Mammary epithelial cell (primary cell): ENCODE measurements at regions not wholly inside any gene's neighbourhood (a gene's known extent, or its start where the extent isn't known, plus 50 kb on each side); places are given as distances from the start of the nearest gene placed in this dataset.

Source experiments
- EZH2 ChIP-seq: IDR thresholded peaks from 2 replicates; pipeline ENCODE4 v1.6.1; 2012; ENCODE audit warnings: low read length, inconsistent platforms, borderline replicate concordance
- TF ChIP-seq, protein P1 (sequence below), 2 donors: IDR thresholded peaks in 1 of 2; conservative IDR thresholded peaks in 1 of 2; 2 replicates each; pipeline ENCODE4 v1.5.1; 2011 to 2012; ENCODE audit warnings: inconsistent platforms in 2 of 2, low read length in 2 of 2, mild to moderate bottlenecking in 2 of 2, control low read depth in 1 of 2, low read depth in 1 of 2; ENCODE audit not compliant: insufficient read depth in 1 of 2; ENCODE audit errors: extremely low read depth in 1 of 2

GRCh38 chr9:135173066-135173465, 85.6 kb downstream of the OLFM1 start:
- TF ChIP-seq, protein P1, sequence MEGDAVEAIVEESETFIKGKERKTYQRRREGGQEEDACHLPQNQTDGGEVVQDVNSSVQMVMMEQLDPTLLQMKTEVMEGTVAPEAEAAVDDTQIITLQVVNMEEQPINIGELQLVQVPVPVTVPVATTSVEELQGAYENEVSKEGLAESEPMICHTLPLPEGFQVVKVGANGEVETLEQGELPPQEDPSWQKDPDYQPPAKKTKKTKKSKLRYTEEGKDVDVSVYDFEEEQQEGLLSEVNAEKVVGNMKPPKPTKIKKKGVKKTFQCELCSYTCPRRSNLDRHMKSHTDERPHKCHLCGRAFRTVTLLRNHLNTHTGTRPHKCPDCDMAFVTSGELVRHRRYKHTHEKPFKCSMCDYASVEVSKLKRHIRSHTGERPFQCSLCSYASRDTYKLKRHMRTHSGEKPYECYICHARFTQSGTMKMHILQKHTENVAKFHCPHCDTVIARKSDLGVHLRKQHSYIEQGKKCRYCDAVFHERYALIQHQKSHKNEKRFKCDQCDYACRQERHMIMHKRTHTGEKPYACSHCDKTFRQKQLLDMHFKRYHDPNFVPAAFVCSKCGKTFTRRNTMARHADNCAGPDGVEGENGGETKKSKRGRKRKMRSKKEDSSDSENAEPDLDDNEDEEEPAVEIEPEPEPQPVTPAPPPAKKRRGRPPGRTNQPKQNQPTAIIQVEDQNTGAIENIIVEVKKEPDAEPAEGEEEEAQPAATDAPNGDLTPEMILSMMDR (conservative IDR thresholded peaks at IDR 0.05 in 1 of 2, IDR thresholded peaks at IDR 0.05 in 1 of 2; ENCODE audit: extremely low read depth in 1 of 2, insufficient read depth in 1 of 2, low read depth in 1 of 2, low read length in 2 of 2): no peak
- no peak for TF ChIP-seq EZH2
